ENCODE measurements at regions not wholly inside any gene's neighbourhood (a gene's known extent, or its start where the extent isn't known, plus 50 kb on each side); places are given as distances from the start of the nearest gene placed in this dataset.

DNA sequence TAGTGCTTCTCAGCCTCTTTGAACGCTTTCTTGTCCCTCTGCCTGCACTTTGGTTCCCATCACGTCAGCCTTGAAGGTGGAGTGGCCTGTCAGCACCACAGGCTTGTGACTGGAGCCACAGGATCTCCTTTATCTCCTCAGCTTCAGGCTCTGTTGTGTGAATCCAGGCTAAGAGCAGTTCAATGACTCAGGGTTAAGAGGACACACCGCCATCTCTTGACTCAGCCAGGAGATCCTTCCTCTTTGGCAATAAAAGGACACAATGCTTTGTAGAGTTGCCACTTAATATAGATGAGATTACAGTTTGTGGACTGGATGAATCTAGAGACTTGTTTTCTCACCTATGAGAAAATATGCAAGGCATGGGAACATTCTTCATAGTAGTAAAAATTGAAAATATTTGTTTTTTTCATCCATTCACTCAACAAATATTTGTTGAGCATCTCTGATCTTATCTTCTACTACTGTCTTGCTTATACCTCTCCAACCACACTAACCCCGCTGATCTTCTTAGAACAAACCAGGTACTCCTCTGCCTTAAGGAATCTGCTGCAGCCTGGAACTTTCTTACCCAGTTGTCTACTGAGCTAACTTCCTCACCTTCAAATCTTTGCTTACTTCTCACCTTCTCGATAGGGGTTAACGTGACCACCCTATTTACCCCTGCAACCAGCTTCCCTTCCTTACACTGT, 62.3 kb downstream of the UCHL1 start:
- DNase-seq = peak; percentile 78

DNA sequence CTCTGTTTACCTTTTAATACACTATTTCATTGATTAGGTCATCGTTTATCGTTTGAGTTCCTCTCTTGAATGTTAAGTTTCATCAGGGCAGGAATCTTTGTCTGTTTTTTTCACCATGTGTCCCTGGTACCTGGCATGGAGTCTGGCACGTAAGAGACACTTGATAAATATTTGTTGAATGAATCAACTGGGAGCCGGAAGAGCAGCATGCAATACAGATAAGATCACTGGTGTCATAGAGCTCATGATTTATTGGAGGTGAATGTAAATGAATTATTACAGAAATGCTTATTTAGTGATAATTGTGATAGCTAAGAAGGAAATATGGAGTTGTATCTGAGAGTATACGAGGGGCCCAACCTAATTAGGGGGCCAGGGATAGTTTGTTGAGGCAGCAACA, 62.8 kb downstream of the UCHL1 start:
- no peak for DNase-seq

DNA sequence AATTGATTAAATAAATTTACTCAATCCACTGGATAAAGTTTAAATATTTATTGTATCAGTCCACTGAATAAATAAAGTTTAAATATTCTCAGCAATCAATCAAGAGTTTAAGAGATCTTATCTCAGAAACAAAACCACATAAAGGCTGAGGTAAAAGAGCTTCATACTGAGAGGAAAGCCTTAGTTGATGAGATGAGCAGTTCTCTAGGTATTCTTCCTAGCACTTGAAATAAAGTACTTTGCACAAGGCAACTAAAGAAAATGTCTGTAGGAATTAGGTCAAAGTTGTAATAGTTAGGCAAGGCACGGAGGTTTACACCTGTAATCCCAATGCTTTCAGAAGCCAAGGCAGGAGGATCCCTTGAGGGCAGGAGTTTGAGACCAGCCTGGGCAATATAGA, 63.5 kb downstream of the UCHL1 start:
- DNase-seq = no peak

- no peak for DNase-seq
Observed at GRCh38 chr4:41320786-41321185, 64.1 kb downstream of the UCHL1 start.

DNA sequence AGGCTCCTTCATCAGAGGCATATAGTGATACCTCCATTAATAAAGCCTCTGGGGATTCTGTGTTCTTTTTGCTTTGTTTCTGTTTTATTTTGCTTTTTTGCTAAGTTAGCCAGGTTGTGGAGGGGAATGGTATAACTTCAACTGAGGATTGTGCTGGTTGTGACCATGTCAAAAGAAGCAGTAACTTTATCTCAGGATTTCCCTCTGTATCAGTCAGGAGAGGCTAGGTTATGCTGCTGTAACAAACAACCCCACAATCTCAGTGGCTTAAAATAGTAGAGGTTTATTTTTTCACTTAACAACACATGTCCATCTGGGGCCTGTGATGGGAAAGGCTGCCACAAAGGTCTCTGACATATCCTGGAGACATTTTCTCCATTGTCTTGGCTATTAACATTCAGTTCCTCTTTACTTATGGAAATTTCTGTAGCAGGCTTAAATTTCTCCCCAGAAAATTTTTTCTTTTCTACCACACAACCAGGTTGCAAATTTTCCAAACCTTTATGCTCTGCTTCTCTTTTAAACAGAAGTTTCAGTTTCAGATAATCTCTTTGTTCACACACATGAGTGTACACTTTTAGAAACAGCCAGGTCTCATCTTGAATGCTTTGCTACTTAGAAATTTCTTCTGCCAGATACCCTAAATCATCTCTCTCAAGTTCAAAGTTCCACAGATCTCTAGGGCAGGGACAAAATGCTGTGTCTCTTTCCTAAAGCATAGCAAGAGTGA, 64.7 kb downstream of the UCHL1 start:
- DNase-seq = no peak

DNA sequence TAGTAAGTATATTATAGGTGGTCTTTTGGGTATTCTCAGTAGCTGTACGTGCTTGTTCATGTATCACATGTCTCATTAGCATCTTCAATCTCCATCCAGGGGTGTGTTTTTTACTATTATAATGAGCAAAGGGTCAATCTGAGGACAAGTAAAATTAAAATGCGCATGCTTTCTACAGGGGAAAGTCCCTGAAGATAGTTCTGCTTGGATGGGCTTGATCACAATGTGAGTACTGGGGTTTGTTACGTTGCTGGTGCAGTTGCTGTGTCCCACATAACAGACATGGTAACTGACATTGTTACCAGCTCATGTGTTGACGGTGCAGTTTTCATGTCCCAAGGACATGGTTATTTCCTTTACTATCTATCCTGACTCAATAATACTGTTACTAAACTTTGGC, 65.9 kb downstream of the UCHL1 start:
- no peak for DNase-seq

DNA sequence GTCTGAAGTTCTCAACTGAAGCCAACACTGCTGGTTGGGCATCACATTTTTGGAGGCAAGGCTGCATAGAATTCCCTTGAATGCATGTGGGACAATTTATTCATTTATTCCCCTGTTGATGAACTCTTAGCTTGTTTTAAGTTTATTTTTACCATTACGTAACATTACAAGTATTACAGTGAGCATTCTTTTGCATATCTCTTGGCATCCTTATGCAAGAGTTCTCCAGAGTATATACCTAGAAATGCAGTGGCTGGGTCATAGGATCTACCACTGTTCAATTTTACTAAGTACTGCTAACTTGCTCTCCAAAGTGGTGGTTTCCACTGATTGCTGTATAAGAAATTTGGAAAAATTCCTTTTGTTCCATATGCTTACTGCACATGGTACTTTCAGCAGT, 66.5 kb downstream of the UCHL1 start:
- DNase-seq = no peak

GRCh38 chr4:41323706-41324105, 67.0 kb downstream of the UCHL1 start:
- peak; percentile 23 for DNase-seq

DNA sequence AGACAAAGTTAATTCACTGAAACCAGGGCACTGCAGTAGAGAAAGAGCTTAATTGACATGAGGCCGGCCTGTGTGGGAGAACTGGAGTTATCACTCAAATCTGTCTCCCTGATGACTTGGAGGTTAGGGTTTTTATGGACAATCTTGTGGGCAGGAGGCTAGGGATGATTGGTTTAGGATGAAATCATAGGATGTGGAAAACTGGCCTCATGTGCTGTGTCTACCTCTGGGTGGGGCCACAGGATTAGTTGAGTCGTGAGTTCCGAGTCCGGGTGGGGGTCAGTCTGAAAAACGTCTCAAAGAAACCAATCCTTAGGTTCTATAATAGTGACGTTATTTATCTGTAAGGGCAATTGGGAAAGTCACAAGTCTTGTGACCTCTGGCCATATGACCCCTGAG, 68.1 kb downstream of the UCHL1 start:
- DNase-seq = peak; percentile 20

GRCh38 chr4:41325901-41326300, 69.2 kb downstream of the UCHL1 start:
- peak; percentile 15 for DNase-seq

- no peak for DNase-seq
Observed at GRCh38 chr4:41326776-41327175, 70.0 kb downstream of the UCHL1 start.

DNA sequence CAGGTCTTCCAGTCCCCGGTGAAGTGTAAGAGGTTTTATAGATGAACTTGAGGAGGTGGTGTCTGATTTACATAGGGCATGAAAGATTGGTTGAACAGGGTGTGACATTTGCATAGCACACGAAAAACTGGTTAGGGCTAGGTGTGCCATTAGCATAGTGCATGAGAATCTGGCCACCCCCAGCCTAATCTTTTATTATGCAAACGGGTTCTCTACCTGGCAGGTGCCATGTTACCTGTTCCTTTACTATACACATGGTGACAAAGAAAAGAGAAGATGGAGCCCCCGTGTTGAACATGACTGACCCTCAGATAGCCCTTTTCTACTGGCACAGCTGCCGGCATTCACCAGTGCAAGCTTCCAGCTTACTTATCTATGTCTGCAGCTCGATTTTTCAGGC, 71.0 kb downstream of the UCHL1 start:
- DNase-seq = peak; percentile 28

DNA sequence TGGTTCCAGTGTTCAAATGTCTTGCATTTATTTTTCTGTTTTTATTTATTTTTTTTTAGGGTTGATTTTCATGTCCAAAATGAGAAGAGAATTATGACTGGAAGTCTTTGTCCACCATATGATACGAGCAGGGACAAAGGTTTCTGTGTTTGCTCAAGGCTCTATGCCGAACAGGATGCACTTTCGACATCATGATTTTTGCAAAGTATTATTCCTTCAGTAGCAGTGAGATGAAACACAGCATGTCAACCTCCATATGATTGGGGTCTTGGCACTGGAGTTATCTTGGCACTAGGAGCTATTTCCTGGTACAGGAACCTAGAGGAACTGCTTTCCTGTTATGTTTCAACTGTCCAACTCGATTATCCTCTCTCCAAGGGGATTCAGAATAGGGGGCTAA, 72.6 kb downstream of the UCHL1 start:
- DNase-seq = peak; percentile 2

GRCh38 chr4:41331224-41331623, 74.5 kb downstream of the UCHL1 start:
- DNase-seq = no peak

GRCh38 chr4:41332510-41333054, 75.9 kb downstream of the UCHL1 start:
- DNase-seq = no peak

GRCh38 chr4:41334182-41334581, 77.5 kb downstream of the UCHL1 start:
- DNase-seq = peak; percentile 64

GRCh38 chr4:41339812-41340809, 83.4 kb downstream of the UCHL1 start:
- DNase-seq = peak; percentile 77

DNA sequence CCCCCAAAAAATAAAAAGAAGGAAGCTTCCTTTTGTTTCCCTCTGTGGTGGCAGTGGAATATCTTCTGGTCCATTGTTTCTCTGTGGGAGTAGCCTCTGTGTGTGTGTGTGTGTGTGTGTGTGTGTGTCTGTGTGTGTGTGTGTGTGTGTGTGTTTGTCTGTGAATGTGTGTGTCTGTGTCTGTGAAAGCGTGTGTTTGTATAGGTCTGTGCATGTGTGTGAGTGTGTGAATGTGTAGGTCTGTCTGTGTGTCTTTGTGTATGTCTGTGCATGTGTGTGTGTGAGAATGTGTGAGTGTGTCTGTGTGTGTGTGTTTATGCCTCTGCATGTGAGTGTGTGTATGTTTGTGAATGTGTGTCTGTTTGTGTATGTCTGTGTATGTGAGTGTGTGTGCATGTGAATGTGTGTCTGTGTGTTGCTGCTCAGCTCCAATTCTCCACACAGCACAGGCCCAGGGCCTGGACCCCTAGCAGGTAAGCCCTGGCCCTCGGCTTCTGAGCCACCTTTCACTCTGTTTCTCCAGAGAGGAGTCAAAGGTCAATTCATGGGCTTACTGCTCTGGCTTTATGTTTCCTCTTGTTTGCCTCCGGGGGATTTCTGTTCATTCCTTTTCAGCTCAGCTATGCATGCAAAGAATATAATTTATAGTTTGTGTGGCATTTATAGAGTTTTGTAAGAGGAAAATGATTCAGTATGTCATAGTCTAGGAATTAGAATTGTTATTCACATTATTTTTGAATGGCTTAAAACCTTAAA, 89.8 kb downstream of the UCHL1 start:
- peak; percentile 60 for DNase-seq

GRCh38 chr4:41349021-41349420, 92.3 kb downstream of the UCHL1 start:
- no peak for DNase-seq

- peak; percentile 69 for DNase-seq
Observed at GRCh38 chr4:41358647-41359421, 102.1 kb downstream of the UCHL1 start.

DNA sequence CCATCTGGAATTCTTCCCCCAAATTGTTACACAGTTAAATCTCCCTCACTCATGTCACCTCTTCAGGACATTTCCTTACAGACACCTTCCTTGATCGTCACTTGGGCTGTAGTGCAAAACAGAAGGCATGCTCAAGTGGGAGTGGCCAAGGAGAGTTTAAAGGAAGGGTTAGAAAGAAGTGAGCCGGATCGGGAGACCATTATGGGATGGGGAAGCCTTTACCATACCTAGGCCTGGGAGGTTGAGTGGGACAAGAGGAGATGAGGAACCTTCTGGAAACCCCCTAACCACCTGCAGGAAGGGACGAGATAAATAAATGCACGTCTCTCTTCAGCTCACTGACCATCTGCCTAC, 102.7 kb downstream of the UCHL1 start:
- DNase-seq = peak; percentile 47

- no peak for DNase-seq
Observed at GRCh38 chr4:41359836-41360213, 103.1 kb downstream of the UCHL1 start.
